ENCODE measurements at regions not wholly inside any gene's neighbourhood (a gene's known extent, or its start where the extent isn't known, plus 50 kb on each side); places are given as distances from the start of the nearest gene placed in this dataset.
"Not testable (repeated sequence)": the region's sequence is repeated elsewhere in the genome, so short reads cannot be mapped to it uniquely, and the experiment has no call there.

DNA sequence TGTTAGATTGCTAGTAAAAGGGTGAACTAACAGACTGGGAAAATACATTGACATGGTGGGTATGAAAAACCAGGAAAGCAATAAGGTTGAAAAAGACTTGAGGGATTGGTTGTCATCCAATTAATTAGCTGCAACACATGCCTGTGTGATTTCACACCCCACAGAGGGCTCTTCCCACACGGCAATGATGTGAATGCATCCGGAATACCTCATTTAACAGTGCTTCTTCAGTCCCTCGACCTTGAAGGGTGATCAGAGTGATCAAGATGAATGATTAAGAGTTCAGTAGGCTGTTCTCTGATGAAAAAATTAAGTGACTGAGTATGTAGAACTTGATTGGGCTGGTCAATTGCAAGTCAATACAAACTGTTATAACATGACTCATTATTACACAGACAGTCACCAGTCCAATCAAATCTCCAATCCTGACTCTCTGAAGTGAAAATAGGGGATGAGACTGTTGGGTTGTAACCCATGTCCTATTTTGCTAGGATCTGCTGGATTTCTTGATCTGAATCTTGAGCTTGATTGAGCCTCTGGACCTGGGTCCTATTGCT is 924.9 kb upstream of the FAM98A start:
- no peak for DNase-seq

DNA sequence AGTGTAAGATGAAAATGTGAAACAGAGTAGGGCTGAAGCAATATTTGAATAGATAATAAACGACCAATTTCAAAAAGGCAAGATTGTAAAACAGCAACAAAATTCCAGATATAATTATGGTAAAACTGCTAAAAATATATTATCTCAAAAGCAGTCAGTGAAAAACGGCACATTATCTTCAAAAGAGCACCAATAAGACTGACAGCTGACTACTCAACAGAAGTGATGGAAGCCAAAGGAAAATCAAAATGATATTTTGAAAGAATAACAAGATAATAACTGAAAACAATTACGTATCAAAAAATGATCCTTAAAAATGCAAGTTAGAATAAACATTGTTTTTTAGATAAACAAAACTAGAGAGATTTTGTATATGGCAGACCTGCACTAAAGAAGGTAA is 920.6 kb upstream of the FAM98A start:
- no peak for DNase-seq

DNA sequence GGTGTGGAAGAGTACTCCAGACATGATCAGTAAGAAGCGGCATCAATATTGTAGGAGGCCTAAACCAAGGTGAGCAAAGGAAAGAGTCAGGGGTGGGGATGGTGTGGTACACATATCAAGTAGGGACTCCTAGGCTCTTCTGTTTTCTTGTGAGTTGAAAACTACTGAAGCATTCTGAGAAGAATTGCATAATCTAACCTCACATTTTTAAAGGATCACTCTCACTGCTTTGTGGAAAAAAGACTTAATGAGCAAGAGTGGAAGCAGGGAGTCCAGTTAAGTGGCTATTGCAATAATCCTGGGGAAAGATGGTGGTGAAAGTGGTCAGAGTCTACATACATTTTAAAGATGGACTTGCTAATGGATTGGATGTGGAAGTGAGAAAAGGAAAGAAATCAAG is 899.5 kb upstream of the FAM98A start:
- no peak for DNase-seq

DNA sequence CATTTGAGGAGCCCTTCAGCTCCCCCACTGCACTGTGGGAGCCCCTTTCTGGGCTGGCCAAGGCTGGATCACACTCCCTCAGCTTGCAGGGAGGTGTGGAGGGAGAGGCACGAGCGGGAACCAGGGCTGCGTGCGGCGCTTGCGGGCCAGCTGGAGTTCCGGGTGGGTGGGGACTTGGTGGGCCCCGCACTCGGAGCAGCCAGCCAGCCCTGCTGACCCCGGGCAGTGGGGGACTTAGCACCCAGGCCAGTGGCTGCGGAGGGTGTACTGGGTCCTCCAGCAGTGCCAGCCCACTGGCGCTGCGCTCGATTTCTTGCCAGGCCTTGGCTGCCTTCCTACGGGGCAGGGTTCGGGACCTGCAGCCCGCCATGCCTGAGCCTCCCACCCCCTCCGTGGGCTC is 895.1 kb upstream of the FAM98A start:
- not testable (repeated sequence) for DNase-seq

DNA sequence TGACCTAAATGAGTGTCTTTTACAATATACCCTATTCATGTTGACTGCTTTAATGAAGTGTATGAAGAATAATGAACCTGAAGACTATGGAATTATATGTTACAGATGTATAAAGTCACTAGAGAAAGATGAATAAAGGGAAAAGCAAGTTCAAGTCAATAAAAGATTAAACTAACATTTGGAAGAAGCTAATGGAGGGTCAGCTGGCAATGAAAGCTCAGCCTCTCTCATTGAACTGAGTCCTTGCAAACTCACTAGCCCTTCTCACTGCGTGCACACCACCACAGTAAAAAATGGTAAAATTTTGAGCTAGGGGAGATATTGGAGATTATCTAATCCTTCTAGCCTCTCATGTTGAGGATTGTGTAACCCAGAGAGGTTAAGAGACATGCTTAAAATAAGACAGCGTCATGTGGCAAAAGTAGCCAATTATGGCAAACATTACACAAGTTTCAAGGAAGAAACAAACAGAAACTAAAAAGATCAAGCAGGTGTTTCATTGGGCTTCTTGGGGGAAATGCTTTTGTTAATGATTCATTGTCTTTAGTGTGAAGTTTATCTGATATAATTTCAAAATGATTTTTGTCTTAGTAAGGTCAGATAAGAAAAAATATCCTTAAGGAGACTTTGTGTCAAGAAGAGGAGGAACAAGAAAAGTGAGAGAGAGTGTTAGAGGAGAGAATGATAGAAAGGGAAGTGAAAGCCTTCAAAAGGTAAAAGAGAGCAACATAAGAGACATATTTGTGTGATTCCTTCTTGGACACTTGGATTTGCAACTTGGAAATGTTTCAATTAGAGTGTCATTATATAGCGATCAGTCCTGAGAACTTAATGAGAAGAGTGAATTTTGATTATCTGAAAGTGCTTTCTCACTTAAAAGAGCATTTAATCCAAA is 893.7 kb upstream of the FAM98A start:
- DNase-seq = no peak

DNA sequence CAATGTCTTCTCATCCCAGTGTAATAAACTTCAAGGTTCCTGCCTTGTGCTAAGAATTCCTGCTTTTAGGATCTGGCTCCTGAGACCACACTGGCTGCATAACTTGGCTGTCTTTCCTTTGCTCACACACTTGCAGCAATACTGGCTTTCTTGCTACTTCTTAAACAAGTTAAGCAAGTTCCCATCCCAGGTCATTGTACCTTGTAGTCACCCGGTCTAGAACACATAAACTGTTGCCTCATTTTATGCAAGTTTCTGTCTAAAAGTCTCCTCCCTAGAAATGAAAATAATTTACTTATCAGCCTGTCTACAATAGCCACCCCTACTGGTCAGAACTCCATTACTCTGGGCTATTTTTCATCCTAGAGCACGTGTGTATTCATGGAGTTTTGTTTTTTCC is 887.9 kb upstream of the FAM98A start:
- DNase-seq = no peak

DNA sequence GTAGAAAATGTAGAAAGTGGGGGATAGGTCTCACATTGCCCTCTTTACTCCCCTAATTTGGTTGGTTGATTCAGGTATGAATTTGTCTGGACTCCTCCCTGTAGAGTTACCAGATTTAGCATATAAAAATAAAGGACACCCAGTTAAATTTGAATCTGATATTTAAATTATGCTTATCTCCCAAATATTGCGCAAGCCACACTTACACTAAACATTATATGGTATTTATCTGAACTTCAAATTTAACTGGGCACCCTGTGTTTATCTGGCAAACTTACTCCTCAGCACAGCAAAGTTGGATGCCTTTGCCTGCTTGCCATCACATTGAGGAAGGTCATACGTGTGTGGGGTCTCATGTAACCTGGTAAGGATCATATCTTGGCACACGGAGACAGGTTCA is 882.4 kb upstream of the FAM98A start:
- no peak for DNase-seq

DNA sequence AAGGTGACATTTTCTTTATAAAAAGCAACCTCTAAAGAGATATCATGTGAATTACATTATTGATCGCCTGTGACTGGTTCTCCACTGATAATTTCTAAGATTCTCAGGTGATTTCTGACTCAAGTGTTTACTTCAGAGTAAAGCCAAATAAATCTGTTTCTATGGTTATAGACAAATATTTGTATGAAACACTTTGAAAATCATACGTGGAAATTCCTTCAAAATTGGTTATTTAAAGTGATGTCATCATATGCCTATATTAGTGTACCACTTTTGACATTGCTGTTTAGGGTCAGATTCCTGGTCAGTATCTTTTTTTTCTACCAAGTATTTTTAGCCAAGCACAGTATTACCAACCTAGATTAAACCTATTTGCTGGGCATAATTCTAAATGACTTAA is 881.3 kb upstream of the FAM98A start:
- DNase-seq = no peak

DNA sequence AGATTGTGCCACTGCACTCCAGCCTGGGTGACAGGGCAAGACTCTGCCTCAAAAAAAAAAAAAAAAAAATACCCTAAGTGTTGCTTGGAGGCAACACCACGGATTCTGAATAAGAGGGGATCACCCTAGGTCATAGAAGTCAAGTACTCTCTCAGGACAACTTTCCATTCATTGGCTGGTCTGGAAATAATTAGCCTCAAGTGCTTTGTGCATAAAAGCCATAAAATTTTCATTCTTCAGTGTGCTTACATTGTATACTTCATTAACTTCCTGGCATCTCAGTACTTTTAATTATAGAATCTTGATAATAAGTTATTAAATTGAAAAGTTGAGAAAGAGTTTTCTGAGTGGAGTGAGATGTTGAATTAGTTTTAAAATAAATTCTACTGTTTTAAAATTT is 876.1 kb upstream of the FAM98A start:
- no peak for DNase-seq

DNA sequence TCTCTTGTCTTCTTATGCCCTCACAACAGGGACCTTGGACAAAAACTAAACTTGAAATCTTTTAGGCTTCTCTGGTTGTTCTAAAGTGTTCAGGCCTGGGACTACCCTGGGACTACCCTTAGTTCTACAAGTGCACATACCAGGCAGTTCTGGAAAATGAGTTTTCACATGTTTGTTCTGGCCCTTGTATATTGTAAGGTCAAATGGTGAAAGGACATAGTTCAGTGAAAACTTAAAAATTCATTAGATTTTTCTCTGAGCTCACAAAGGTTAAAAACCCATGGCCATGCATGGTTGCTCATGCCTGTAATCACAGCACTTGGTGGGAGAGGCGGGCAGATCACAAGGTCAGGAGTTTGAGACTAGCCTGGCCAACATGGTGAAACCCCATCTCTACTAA is 875.5 kb upstream of the FAM98A start:
- no peak for DNase-seq

DNA sequence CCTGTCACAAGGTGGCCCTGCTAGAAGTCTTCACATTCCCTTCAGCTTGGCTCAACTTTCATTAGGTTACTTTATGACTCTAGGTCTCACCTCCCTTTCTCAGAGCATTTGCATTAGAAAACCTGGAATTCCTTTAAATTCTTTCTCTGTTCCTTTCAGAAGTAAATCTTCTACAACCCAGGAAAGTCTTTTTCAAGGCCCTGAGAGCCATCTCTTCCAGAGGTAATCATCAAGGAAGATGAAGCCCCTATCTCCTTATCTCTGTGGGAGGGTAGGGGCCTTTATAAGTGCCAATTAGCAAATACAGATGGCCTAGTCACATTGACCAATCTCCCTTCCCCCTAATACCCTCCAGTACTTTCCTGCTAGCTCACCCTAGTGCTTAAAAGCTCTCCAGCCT is 848.0 kb upstream of the FAM98A start:
- DNase-seq = no peak

DNA sequence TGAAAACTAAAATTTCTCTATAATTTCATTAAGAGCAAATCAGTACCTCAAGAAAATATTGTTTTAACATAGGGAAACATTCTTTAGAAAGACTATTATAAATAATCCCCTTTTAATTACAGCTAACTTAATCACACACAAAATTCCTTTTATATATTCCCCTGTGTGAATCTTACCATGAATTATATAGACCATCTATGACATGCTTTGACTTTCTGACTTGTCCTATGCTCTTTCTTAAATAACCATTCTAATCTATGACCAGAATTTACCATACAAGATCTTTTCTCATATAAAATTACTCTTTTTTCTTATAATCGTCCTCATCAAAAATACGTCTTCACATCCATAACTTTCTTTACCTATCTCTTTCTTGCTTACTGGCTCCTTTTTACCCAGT is 824.2 kb upstream of the FAM98A start:
- DNase-seq = no peak

DNA sequence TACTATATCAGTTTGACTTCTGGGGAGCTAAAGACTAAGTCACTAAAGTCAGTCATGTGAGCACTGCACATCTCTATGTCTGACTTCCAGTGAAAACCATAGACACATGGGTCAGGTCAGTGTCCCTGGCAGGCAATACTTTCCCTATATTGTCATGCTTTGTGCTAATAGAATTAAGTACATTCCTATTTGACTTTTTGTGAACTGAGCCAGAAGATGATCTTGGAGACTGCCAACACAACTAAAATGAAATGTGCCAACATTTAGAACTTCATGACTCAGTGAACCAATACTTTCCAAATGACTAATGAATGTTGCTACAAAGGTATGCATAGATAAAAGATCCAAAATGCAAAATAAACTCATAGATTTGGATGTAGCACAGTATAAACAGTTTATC is 820.8 kb upstream of the FAM98A start:
- no peak for DNase-seq

DNA sequence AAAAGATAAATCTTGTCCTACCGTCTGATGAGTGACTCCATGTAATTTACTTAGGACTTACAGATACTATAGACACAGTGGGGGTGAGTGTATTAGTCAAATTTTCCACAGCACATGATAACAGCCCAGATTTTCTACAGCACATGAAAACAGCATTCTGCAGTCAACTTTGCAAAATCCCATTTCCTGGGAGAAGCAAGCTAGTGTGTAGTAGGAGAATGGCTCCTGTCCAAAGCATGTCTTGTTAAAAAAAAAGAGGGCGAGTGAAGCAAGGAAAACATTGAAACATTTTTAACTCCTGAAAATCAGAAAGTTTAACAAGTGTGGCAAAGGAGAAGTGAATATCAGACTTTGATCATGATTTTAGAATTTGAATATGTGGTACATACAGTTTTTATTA is 817.8 kb upstream of the FAM98A start:
- no peak for DNase-seq

DNA sequence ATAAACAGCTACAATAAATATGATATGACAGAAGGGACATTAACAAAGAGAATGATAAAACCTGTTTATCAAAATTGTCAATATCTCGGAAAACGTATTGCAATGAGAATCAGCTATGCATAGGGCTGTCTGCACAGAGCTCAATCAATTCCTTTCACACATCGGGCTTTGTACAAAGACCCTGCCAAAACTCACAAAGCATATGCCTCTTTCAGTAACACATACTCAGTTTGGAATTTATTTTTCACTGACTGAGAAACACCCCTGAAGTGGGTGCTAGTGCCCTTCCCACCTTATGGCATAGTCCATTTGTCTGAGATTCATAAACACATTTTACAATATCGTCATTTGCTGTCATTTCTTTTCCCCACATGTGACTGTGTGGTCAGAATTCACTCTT is 815.8 kb upstream of the FAM98A start:
- no peak for DNase-seq

DNA sequence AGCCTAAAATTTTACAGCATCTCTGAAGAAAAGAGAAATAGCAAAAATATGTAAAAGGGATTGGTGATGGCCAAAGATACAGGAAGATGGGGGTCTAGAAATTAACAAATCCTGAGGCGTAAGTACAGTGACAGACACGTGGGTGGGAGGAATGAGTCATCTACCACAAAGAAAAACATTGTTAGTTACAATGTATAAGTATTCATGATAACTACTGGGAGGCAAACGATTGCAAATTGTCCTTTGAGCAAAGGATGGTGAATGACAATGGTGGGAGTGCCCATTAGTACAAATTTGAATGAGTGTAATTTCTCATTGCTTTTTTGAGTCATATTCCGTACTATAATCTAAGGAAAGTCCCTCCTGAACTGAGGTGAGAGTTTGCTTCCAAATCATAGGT is 809.0 kb upstream of the FAM98A start:
- DNase-seq = no peak

DNA sequence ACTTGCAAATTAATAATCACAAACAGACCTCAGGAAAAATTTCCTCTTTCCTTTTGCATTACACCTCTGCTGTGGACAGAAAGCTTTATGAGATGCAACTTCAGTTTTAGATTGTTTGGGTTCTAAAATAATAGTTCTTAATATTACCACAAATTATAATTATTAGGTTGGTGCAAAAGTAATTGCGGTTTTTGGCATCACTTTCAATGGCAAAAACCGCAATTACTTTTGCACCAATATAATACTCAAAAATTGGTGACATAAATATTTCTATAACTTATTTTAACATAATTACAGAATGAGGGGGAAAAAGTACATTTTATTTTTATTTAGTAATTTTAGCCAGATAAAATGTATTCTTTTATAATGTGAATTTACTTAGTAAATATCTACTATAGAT is 804.4 kb upstream of the FAM98A start:
- no peak for DNase-seq

DNA sequence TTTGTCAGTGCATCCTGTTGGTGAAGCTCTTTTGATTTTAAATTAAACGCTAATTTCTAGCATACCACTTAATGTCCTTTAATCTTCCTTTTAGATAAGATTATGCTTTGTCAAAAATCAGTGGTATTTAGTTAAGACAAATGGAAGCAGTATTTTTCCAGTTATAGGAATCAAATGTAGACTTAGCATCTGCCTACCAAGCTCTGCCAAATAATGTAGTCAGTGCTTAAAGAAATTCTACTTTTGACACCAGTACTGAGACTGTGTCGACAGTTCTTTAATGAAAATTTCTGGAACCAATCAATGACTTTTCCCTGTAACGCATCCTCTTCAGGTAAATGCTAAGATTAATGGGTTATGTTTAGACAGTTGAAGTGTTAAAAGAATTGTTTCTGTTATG is 803.3 kb upstream of the FAM98A start:
- DNase-seq = no peak

DNA sequence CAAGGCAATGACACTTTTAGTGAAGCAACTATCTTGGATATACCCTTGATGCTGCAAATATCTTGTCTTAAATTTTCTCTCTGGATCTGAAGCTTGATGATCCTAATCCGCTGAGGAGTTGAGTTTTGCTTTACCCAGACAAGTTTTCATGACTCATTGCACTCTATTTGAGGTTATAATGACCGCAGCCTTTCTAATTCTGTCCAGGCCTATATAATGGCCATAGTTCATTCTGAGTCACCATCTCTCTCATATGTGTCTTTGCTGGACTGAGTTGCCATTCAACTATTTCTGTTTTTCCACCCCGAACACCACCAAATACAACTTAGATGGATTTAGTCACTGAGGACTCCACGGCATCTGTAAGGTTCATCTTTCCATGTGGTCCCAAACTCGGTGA is 802.1 kb upstream of the FAM98A start:
- DNase-seq = no peak

DNA sequence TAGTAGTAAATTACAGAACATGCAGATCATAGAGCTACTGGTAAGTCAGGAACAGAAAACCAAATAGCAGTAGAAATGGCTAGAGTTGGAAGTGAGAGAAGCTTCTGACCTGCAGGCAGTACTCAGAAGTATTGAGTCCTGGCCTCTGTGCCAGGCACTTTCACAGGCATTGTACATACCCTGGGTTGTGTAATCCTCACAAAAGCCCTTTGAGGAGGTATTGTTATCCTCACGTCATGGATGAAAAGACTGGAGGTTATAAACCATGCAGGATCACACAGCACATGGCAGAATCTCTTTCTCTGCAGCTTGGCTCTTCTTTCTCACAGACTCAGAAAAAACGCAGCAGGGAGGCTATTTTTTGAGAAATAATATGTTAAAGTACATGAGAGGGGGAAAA is 789.3 kb upstream of the FAM98A start:
- no peak for DNase-seq

DNA sequence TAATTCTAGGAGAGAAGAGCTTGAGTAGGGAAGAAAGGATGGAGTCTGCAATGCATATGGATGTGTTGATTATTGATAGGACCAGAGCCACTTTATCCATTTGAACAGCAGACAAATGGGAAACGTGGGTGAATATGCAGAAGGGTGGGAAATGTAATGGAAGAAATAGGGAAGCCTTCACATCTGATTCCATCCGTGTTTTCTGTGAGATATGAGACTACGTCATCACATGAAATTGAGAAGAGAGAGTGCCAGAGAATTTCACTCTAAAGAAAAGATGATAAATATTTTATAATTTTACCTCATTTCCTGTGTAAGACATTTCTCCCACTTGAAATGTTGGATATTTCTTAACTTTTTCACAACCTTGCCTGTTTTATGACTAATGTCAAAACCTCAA is 788.4 kb upstream of the FAM98A start:
- DNase-seq = no peak

DNA sequence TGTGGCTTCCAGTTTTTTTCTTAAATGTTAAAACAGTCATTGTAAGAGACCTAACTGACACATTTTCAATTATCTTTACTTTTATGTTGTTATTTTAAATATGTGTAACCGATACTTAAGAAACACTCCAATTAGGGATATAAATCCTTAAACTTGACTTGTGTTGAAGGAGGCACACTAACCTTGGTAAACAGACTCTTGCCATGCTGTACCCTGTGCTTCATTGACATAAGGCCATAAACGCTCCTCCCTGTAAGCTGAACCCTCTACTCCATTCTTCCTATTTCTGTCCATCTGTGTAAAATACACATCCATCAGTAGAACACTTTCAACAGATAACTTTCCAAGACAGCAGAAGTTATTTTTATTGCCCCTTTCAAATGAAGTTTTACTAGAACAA is 780.5 kb upstream of the FAM98A start:
- no peak for DNase-seq

DNA sequence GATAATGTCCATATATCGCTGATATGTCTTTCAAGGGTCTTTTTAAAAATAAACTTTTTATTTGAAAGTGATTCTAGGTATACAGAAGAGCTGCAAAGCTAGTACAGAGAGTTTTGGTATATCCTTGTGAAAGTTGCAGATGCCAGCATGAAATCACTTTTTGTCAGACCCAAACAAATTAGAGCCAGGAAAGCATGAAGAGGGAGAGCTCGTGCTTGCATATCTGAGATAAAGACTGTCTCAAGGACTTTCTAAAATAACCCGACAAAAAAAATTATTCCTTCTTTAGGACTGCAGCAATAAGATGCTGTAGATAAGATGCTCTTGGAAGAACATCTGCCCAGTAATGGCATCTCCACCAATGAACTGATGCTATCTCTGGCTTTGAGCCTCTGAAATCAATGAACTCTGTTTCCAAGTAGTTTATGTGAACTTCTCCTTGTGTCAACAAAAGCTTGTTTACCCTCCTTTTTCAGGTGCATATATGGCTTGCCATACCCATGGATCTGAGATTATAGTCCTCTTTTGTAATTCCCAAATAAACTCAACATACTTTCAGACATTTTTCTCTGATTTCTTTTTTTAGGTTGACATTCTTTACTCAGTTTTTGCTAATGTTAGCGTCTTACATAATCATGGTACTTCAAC is 774.6 kb upstream of the FAM98A start:
- DNase-seq = no peak

DNA sequence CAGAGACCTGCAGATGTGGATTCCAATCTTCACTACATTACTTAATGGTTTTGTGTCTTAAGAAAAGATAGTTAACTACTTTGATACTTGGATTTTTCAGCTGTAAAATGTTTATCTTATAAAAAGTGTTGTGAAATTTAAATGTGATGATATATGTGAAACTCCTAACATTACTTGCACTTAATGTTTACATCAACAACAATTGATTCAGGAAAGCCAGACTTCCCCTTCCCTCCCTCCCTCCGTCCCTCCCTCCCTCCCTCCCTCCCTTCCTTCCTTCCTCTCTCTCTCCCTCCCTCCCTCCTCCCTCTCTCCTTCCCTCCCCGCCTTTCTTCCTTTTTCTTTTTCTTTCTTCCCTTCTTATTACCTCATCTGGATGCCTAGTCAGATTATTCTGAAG is 773.9 kb upstream of the FAM98A start:
- no peak for DNase-seq

DNA sequence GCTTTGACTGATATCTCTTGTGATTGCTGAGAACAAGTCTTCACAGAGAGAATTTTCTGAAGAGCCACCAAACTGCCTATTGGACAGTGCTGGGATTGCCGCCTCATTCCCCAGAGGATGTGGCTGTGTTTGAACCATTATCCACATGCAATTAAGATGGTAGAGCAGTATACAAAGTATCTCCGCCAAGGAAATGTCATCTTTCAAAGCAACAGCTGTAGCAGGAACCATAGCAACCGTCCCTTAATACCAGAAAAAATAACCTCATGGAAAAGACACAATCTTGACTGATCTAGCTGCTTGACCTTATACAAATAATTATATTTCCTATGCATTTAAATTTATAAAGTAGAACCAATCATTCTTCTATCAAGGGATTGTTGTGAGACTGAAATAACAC is 772.6 kb upstream of the FAM98A start:
- DNase-seq = no peak

Data from NCI-H226 (cell line).